ENCODE measurements at regions not wholly inside any gene's neighbourhood (a gene's known extent, or its start where the extent isn't known, plus 50 kb on each side); places are given as distances from the start of the nearest gene placed in this dataset.

GRCh38 chr1:194809215-194809614 lies 1622.8 kb upstream of the B3GALT2 start:
- 63% methylated on average over 3 of the region's 3 CpGs for WGBS (ENCODE audit: insufficient coverage, low coverage, missing lambda C conversion rate)
- Histone ChIP-seq H3K27me3 (ENCODE audit: control insufficient read depth in 2 of 2, insufficient read depth in 2 of 2, low read length in 2 of 2) (no peaks in the 10 kb centered on the region), H3K9ac (ENCODE audit: insufficient read depth in 1 of 2, low read depth in 2 of 2, low read length in 2 of 2) (no peak overlapping the region), H2AFZ (ENCODE audit: low read depth, low read length) (no peak overlapping the region), H3K4me1 (replicated peaks in 1 of 2; ENCODE audit: control insufficient read depth in 2 of 2, insufficient read depth in 2 of 2, low read length in 2 of 2) (no peaks in the 10 kb centered on the region), H3K36me3 (ENCODE audit: control insufficient read depth, insufficient read depth, low read length) (no peaks in the 10 kb centered on the region), H3K27ac (ENCODE audit: extremely low read depth, low read depth, low read length) (no peak overlapping the region), H3K9me3 (replicated peaks; ENCODE audit: control insufficient read depth, insufficient read depth, low read depth, low read length) (no peaks in the 10 kb centered on the region), H3K4me3 (no peak overlapping the region), H4K20me1 (replicated peaks; ENCODE audit: control insufficient read depth, insufficient read depth, low read length) (no peaks in the 10 kb centered on the region), H3K9me1 (ENCODE audit: control insufficient read depth, insufficient read depth, low read length) (no peaks in the 10 kb centered on the region), H3K4me2 (ENCODE audit: insufficient read depth, low read length) (no peak overlapping the region), H3K79me2 (ENCODE audit: control insufficient read depth, insufficient read depth, low read length) (peaks cover 11% of the 10 kb centered on the region; the same call in 2 of the 3 replicates)
- DNase-seq (ENCODE audit: extremely low read depth in 1 of 4, low spot score in 3 of 4) (no peak), ATAC-seq (no peak), FAIRE-seq (no peak)
- intact Hi-C loops (cut with micrococcal nuclease) (no loop called here), in situ Hi-C loops (cut with MboI) (no loop called here)
- no TSS peak for BruUV-seq (replicated peaks)
- POLR2A ChIA-PET = no interaction called here
- TF ChIP-seq, protein P1, sequence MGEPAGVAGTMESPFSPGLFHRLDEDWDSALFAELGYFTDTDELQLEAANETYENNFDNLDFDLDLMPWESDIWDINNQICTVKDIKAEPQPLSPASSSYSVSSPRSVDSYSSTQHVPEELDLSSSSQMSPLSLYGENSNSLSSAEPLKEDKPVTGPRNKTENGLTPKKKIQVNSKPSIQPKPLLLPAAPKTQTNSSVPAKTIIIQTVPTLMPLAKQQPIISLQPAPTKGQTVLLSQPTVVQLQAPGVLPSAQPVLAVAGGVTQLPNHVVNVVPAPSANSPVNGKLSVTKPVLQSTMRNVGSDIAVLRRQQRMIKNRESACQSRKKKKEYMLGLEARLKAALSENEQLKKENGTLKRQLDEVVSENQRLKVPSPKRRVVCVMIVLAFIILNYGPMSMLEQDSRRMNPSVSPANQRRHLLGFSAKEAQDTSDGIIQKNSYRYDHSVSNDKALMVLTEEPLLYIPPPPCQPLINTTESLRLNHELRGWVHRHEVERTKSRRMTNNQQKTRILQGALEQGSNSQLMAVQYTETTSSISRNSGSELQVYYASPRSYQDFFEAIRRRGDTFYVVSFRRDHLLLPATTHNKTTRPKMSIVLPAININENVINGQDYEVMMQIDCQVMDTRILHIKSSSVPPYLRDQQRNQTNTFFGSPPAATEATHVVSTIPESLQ (CRISPR knock-in tag; IDR thresholded peaks at IDR 0.05) = no peak
- TF ChIP-seq NCOR1 (IDR thresholded peaks at IDR 0.05) (no peak), ZNF143 (CRISPR knock-in tag; IDR thresholded peaks at IDR 0.05) (no peak), RBM17 (IDR thresholded peaks at IDR 0.05; ENCODE audit: borderline replicate concordance, low read depth, low read length) (no peak), SMARCB1 (IDR thresholded peaks at IDR 0.05; ENCODE audit: insufficient read length, low read depth) (no peak), SNAPC5 (CRISPR knock-in tag; IDR thresholded peaks at IDR 0.05) (no peak), ZNF347 (CRISPR knock-in tag; IDR thresholded peaks at IDR 0.05; ENCODE audit: low read depth) (no peak), TRIM28 (IDR thresholded peaks at IDR 0.05) (no peak), KLF1 (tag; IDR thresholded peaks at IDR 0.05) (no peak), SMARCA4 (IDR thresholded peaks at IDR 0.05) (no peak), ZNF717 (CRISPR knock-in tag; IDR thresholded peaks at IDR 0.05) (no peak)
- TF ChIP-seq, protein P2, sequence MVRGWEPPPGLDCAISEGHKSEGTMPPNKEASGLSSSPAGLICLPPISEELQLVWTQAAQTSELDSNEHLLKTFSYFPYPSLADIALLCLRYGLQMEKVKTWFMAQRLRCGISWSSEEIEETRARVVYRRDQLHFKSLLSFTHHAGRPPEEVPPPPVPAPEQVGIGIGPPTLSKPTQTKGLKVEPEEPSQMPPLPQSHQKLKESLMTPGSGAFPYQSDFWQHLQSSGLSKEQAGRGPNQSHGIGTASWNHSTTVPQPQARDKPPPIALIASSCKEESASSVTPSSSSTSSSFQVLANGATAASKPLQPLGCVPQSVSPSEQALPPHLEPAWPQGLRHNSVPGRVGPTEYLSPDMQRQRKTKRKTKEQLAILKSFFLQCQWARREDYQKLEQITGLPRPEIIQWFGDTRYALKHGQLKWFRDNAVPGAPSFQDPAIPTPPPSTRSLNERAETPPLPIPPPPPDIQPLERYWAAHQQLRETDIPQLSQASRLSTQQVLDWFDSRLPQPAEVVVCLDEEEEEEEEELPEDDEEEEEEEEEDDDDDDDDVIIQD (CRISPR knock-in tag; IDR thresholded peaks at IDR 0.05) = no peak
- CTCF ChIA-PET (ENCODE audit: low intra/inter-chr PET ratio) = no interaction called here

All from K562 (cell line).